ENCODE measurements at regions not wholly inside any gene's neighbourhood (a gene's known extent, or its start where the extent isn't known, plus 50 kb on each side); places are given as distances from the start of the nearest gene placed in this dataset.

DNA sequence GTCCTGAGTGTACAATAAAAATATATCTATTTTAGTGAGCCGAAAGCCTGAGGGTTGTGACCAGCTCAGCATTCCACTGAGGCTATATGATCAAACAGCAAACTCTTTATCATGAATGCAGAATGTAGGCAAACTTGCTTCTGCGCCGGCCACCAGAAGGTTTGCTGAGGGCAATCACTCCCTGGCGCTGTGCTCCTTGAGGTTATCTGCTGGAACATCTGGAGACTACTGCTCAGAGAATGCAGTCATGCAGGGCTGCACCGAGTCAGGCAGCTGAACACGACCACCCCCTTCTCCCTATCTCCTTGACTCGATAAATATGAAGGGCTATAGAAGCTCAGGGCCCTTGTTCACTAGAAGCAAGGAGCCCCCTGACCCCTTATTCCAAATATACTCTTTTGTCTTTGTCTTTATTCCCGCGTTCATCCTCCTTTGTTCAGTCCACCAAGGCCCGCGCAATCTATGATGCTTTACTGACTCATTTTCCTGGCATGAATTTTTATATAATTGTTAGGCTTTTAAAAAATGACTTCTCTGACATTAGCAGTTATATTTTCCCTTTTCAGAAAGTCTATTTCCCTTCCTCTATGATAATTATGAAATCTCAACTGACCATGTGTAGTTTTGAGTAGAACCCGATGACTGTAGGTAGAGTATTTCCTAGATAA is 1089.3 kb downstream of the SLC16A7 start (continued):
- no peak for TF ChIP-seq ZBTB21 (CRISPR knock-in tag; IDR thresholded peaks at IDR 0.05; ENCODE audit: borderline replicate concordance)
- no peak for TF ChIP-seq FOXK1 (CRISPR knock-in tag; IDR thresholded peaks at IDR 0.05)
- no peak for TF ChIP-seq ZNF671 (CRISPR knock-in tag; IDR thresholded peaks at IDR 0.05)

DNA sequence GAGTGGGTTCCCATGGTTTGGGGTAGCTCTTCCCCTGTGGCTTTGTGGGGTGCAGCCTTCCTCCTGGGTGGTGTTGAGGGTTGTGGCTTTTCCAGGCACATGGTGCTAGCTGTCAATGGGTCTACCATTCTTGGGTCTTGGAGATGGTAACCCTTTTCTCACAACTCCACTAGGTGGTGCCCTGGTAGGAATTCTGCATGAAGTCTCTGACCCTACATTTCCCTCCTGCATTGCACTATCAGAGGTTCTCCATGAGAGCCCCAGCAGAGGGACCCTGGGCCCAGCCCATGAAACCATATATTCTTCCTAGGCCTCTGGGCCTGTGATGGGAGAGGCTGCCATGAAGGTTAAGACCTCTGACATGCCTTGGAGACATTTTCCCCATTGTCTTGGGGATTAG is 1093.3 kb downstream of the SLC16A7 start:
- ChIA-PET CTCF (no interaction called here), POLR2A (no interaction called here)
- TF ChIP-seq, protein P1, sequence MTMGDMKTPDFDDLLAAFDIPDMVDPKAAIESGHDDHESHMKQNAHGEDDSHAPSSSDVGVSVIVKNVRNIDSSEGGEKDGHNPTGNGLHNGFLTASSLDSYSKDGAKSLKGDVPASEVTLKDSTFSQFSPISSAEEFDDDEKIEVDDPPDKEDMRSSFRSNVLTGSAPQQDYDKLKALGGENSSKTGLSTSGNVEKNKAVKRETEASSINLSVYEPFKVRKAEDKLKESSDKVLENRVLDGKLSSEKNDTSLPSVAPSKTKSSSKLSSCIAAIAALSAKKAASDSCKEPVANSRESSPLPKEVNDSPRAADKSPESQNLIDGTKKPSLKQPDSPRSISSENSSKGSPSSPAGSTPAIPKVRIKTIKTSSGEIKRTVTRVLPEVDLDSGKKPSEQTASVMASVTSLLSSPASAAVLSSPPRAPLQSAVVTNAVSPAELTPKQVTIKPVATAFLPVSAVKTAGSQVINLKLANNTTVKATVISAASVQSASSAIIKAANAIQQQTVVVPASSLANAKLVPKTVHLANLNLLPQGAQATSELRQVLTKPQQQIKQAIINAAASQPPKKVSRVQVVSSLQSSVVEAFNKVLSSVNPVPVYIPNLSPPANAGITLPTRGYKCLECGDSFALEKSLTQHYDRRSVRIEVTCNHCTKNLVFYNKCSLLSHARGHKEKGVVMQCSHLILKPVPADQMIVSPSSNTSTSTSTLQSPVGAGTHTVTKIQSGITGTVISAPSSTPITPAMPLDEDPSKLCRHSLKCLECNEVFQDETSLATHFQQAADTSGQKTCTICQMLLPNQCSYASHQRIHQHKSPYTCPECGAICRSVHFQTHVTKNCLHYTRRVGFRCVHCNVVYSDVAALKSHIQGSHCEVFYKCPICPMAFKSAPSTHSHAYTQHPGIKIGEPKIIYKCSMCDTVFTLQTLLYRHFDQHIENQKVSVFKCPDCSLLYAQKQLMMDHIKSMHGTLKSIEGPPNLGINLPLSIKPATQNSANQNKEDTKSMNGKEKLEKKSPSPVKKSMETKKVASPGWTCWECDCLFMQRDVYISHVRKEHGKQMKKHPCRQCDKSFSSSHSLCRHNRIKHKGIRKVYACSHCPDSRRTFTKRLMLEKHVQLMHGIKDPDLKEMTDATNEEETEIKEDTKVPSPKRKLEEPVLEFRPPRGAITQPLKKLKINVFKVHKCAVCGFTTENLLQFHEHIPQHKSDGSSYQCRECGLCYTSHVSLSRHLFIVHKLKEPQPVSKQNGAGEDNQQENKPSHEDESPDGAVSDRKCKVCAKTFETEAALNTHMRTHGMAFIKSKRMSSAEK (CRISPR knock-in tag; IDR thresholded peaks at IDR 0.05; ENCODE audit: borderline replicate concordance), result no peak
- TF ChIP-seq ZBTB21 (CRISPR knock-in tag; IDR thresholded peaks at IDR 0.05; ENCODE audit: borderline replicate concordance), result no peak
- no peak for TF ChIP-seq GRHL2 (CRISPR knock-in tag; IDR thresholded peaks at IDR 0.05; ENCODE audit: insufficient replicate concordance, severe bottlenecking)
- TF ChIP-seq MYBL2 (CRISPR knock-in tag; IDR thresholded peaks at IDR 0.05), result no peak
- TF ChIP-seq, protein P2, sequence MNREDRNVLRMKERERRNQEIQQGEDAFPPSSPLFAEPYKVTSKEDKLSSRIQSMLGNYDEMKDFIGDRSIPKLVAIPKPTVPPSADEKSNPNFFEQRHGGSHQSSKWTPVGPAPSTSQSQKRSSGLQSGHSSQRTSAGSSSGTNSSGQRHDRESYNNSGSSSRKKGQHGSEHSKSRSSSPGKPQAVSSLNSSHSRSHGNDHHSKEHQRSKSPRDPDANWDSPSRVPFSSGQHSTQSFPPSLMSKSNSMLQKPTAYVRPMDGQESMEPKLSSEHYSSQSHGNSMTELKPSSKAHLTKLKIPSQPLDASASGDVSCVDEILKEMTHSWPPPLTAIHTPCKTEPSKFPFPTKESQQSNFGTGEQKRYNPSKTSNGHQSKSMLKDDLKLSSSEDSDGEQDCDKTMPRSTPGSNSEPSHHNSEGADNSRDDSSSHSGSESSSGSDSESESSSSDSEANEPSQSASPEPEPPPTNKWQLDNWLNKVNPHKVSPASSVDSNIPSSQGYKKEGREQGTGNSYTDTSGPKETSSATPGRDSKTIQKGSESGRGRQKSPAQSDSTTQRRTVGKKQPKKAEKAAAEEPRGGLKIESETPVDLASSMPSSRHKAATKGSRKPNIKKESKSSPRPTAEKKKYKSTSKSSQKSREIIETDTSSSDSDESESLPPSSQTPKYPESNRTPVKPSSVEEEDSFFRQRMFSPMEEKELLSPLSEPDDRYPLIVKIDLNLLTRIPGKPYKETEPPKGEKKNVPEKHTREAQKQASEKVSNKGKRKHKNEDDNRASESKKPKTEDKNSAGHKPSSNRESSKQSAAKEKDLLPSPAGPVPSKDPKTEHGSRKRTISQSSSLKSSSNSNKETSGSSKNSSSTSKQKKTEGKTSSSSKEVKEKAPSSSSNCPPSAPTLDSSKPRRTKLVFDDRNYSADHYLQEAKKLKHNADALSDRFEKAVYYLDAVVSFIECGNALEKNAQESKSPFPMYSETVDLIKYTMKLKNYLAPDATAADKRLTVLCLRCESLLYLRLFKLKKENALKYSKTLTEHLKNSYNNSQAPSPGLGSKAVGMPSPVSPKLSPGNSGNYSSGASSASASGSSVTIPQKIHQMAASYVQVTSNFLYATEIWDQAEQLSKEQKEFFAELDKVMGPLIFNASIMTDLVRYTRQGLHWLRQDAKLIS (CRISPR knock-in tag; IDR thresholded peaks at IDR 0.05; ENCODE audit: borderline replicate concordance), result no peak
- no peak for TF ChIP-seq JAZF1 (CRISPR knock-in tag; IDR thresholded peaks at IDR 0.05)
- TF ChIP-seq NR2C2 (CRISPR knock-in tag; IDR thresholded peaks at IDR 0.05), result no peak
- TF ChIP-seq, protein P3, sequence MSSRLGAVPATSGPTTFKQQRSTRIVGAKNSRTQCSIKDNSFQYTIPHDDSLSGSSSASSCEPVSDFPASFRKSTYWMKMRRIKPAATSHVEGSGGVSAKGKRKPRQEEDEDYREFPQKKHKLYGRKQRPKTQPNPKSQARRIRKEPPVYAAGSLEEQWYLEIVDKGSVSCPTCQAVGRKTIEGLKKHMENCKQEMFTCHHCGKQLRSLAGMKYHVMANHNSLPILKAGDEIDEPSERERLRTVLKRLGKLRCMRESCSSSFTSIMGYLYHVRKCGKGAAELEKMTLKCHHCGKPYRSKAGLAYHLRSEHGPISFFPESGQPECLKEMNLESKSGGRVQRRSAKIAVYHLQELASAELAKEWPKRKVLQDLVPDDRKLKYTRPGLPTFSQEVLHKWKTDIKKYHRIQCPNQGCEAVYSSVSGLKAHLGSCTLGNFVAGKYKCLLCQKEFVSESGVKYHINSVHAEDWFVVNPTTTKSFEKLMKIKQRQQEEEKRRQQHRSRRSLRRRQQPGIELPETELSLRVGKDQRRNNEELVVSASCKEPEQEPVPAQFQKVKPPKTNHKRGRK (CRISPR knock-in tag; IDR thresholded peaks at IDR 0.05; ENCODE audit: borderline replicate concordance), result no peak
- TF ChIP-seq, protein P4, sequence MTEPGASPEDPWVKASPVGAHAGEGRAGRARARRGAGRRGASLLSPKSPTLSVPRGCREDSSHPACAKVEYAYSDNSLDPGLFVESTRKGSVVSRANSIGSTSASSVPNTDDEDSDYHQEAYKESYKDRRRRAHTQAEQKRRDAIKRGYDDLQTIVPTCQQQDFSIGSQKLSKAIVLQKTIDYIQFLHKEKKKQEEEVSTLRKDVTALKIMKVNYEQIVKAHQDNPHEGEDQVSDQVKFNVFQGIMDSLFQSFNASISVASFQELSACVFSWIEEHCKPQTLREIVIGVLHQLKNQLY (CRISPR knock-in tag; IDR thresholded peaks at IDR 0.05), result no peak
- TF ChIP-seq TEAD1 (CRISPR knock-in tag; IDR thresholded peaks at IDR 0.05), result no peak
- TF ChIP-seq NFE2L1 (CRISPR knock-in tag; IDR thresholded peaks at IDR 0.05), result no peak
- TF ChIP-seq ZNF416 (CRISPR knock-in tag; IDR thresholded peaks at IDR 0.05), result no peak
- TF ChIP-seq ELF4 (CRISPR knock-in tag; IDR thresholded peaks at IDR 0.05; ENCODE audit: low read depth), result no peak
- TF ChIP-seq, protein P5, sequence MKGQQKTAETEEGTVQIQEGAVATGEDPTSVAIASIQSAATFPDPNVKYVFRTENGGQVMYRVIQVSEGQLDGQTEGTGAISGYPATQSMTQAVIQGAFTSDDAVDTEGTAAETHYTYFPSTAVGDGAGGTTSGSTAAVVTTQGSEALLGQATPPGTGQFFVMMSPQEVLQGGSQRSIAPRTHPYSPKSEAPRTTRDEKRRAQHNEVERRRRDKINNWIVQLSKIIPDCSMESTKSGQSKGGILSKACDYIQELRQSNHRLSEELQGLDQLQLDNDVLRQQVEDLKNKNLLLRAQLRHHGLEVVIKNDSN (CRISPR knock-in tag; IDR thresholded peaks at IDR 0.05), result no peak
- no peak for TF ChIP-seq HMGA2 (CRISPR knock-in tag; IDR thresholded peaks at IDR 0.05)
- TF ChIP-seq, protein P6, sequence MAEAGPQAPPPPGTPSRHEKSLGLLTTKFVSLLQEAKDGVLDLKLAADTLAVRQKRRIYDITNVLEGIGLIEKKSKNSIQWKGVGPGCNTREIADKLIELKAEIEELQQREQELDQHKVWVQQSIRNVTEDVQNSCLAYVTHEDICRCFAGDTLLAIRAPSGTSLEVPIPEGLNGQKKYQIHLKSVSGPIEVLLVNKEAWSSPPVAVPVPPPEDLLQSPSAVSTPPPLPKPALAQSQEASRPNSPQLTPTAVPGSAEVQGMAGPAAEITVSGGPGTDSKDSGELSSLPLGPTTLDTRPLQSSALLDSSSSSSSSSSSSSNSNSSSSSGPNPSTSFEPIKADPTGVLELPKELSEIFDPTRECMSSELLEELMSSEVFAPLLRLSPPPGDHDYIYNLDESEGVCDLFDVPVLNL (CRISPR knock-in tag; IDR thresholded peaks at IDR 0.05; ENCODE audit: borderline replicate concordance, low read depth), result no peak
- TF ChIP-seq TCF7 (CRISPR knock-in tag; IDR thresholded peaks at IDR 0.05; ENCODE audit: low read depth), result no peak
- TF ChIP-seq, protein P7, sequence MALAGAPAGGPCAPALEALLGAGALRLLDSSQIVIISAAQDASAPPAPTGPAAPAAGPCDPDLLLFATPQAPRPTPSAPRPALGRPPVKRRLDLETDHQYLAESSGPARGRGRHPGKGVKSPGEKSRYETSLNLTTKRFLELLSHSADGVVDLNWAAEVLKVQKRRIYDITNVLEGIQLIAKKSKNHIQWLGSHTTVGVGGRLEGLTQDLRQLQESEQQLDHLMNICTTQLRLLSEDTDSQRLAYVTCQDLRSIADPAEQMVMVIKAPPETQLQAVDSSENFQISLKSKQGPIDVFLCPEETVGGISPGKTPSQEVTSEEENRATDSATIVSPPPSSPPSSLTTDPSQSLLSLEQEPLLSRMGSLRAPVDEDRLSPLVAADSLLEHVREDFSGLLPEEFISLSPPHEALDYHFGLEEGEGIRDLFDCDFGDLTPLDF (CRISPR knock-in tag; IDR thresholded peaks at IDR 0.05), result no peak
- DNase-seq (ENCODE audit: low spot score) (peak; percentile 34), ATAC-seq (peak; percentile 96)
- H3K4me1 Mint-ChIP-seq, result no peaks in the 10 kb centered on the region
- no peak overlapping the region for H3K27ac Mint-ChIP-seq
- H3K36me3 Mint-ChIP-seq, result peaks cover 7% of the 10 kb centered on the region; the same call in 1 of the 2 replicates
- H3K27me3 Mint-ChIP-seq (ENCODE audit: low read depth), result no peaks in the 10 kb centered on the region
- peaks cover 28% of the 10 kb centered on the region for H3K9me3 Mint-ChIP-seq
- H3K4me3 Mint-ChIP-seq, result no peak overlapping the region
